HG03135 (cell line): ENCODE measurements at regions not wholly inside any gene's neighbourhood (a gene's known extent, or its start where the extent isn't known, plus 50 kb on each side); places are given as distances from the start of the nearest gene placed in this dataset.

Experiments
- ATAC-seq: cut with Tn5 transposase; IDR thresholded peaks from one replicate; pipeline ENCODE4 v1.9.1; 2021; ENCODE audit warnings: mild to moderate bottlenecking, moderate library complexity; ENCODE audit not compliant: unreplicated experiment

DNA sequence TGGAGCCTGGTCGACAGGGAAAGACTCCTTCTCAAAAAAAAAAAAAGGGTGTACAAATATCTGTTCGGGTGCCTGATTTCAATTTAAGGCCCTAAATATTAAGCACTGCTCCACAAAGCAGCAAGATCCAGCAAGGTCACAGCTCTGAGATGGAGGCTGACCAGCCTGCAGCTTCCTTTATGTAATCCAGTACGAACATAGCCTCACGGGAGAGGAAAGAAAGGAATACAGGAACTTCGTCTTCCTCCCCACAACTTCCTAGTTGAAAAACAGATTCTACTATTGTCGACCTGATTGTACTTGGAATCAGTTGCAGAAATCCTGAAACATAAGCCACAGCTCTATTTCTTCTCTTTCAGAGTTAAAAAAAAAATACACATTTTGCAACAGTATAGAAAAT, 53.5 kb upstream of the TBC1D9 start:
- ATAC-seq, result no peak

DNA sequence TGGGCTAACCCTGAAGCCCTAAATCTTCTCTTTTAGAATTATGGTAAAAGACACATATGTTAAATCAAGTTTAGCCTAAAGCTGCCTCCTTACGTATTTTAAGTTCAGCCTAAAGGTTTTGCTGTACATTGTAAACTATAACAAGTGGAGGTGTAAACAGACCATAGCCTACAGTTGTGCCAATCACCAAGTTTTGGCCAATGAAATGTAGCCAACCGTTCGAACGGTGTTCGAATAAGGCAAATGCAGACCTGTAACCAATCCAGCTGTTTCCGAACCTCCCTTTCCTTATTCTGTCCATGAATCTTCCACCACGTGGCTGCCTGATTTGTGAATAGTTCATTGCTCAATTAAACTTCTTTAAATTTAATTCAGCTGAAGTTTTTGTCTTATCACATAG, 52.1 kb upstream of the TBC1D9 start:
- ATAC-seq, result peak; percentile 24

DNA sequence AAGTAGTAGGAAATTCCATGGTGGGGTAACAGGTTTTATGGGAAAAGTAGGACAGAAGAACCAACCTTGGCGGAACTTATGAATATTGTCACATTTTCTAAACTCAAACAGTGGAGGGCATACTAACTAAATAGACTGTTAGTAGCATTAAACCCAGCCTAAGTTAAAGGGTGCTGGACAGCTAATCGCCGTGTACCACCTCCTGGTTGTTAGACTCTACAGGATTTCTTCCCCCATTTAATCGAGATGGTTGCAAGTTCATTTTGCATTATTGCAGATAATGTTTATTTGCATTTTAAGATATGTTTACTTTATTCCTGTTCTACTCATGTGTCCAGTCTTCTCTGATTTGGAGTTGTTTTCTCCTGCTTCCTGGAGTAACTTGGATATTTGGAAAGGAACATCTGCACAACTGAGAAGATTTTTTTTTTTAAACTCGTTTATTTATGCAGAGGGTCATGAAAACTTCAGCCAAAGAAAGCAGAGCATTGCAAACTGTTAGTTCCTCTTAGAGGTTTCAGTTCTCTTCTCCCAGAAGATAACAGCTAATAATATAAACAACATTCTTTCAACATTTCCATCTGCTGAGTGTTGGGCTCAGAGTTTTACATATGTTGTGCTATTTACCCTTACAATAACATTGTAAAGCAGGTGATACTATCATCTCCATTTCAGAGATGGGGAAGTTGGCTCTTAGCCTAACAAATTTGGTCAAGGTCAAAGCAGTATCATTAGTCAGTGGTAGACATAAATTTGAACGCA, 51.5 kb upstream of the TBC1D9 start:
- peak; percentile 82 for ATAC-seq

DNA sequence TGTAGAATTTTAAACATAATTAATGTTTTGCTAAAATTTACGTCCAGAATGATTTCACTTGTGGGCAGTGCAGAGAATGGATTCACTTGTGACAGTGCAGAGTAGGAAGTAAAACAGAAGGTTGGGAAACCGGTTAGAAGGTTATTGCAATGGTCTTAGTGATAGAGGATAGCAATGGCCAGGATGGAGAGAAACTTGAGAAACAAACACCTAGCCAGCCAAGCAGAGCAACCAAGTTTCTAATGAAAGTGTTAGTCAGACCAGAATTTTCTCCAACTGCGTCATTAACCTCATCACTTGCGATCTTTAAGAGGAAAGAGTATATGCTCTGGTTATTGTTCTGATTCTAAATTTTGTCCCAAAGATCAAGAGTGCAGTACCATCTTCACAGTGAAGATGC, 50.0 kb upstream of the TBC1D9 start:
- peak; percentile 69 for ATAC-seq
